Thyroid gland (tissue), 4 donors: ENCODE measurements at regions not wholly inside any gene's neighbourhood (a gene's known extent, or its start where the extent isn't known, plus 50 kb on each side); places are given as distances from the start of the nearest gene placed in this dataset.

Experiments used
- DNase-seq, 2 donors: peaks; one replicate each; pipeline ENCODE4 v3.0.0-alpha.2; 2019
- H3K27ac ChIP-seq, 3 donors: fragments of 200-600 bp; sonication (generic); 1 replicate in 2 of 3; 2 replicates in 1 of 3; pipeline ENCODE4 v1.5.1; 2016 to 2019; ENCODE audit warnings: mild to moderate bottlenecking in 1 of 3, moderate library complexity in 1 of 3
- H3K27me3 ChIP-seq: fragments of 200-600 bp; sonication (generic); one replicate; pipeline ENCODE4 v1.5.1; 2019
- H3K36me3 ChIP-seq, 2 donors: fragments of 200-600 bp; sonication (generic); one replicate each; pipeline ENCODE4 v1.5.1; 2016 to 2019
- H3K4me1 ChIP-seq, 2 donors: fragments of 200-600 bp; sonication (generic); one replicate each; pipeline ENCODE4 v1.5.1; 2017 to 2019
- H3K4me3 ChIP-seq, 3 donors: fragments of 200-600 bp; sonication (generic); replicated peaks in 1 of 3; 1 replicate in 2 of 3; 2 replicates in 1 of 3; pipeline ENCODE4 v1.5.1; 2016; ENCODE audit warnings: mild to moderate bottlenecking in 1 of 3
- H3K9me3 ChIP-seq: fragments of 200-600 bp; sonication (generic); one replicate; pipeline ENCODE4 v1.5.1; 2017
- POLR2A ChIP-seq, 2 donors: fragments of 450-650 bp; IDR thresholded peaks; one replicate each; pipeline ENCODE4 v1.6.1; 2017; ENCODE audit warnings: antibody characterized with exemption in 2 of 2, mild to moderate bottlenecking in 2 of 2, moderate library complexity in 1 of 2
- WGBS, 2 donors: methylation state at CpG; one replicate each; pipeline ENCODE4 v1.1.5; 2017; 5-methylcytosine and 5-hydroxymethylcytosine counted together
- intact Hi-C: fragments of 100-400 bp; cut with DNase I; formaldehyde crosslinking; loops from one replicate; pipeline ENCODE4 v1.15.1; 2023
- TF ChIP-seq, protein P1 (sequence below), 6 experiments: fragments of 200-600 bp in 3 of 6; fragments of 450-650 bp in 3 of 6; sonication (generic) in 3 of 6; IDR thresholded peaks; one replicate each; pipeline ENCODE4 v1.5.1; 2016 to 2019; ENCODE audit warnings: antibody characterized with exemption in 6 of 6, mild to moderate bottlenecking in 2 of 6, inconsistent platforms in 1 of 6, moderate library complexity in 1 of 6

- H3K4me3 ChIP-seq = no peak overlapping the region
- H3K27me3 ChIP-seq = no peaks in the 10 kb centered on the region
- no peak for DNase-seq
- no peak overlapping the region for H3K27ac ChIP-seq
- no peaks in the 10 kb centered on the region for H3K9me3 ChIP-seq
- 4 to 11% methylated on average over 1 of the region's 1 CpG for whole genome bisulfite sequencing, 2 donors
- no peaks in the 10 kb centered on the region for H3K36me3 ChIP-seq
- TF ChIP-seq, protein P1, sequence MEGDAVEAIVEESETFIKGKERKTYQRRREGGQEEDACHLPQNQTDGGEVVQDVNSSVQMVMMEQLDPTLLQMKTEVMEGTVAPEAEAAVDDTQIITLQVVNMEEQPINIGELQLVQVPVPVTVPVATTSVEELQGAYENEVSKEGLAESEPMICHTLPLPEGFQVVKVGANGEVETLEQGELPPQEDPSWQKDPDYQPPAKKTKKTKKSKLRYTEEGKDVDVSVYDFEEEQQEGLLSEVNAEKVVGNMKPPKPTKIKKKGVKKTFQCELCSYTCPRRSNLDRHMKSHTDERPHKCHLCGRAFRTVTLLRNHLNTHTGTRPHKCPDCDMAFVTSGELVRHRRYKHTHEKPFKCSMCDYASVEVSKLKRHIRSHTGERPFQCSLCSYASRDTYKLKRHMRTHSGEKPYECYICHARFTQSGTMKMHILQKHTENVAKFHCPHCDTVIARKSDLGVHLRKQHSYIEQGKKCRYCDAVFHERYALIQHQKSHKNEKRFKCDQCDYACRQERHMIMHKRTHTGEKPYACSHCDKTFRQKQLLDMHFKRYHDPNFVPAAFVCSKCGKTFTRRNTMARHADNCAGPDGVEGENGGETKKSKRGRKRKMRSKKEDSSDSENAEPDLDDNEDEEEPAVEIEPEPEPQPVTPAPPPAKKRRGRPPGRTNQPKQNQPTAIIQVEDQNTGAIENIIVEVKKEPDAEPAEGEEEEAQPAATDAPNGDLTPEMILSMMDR (IDR thresholded peaks at IDR 0.05) = no peak
- no peak for TF ChIP-seq POLR2A (IDR thresholded peaks at IDR 0.05)
- no peaks in the 10 kb centered on the region for H3K4me1 ChIP-seq
- intact Hi-C loops = no loop called here
Measured at GRCh38 chrY:21813484-21814233, 80.7 kb downstream of the RBMY1D start.

DNA sequence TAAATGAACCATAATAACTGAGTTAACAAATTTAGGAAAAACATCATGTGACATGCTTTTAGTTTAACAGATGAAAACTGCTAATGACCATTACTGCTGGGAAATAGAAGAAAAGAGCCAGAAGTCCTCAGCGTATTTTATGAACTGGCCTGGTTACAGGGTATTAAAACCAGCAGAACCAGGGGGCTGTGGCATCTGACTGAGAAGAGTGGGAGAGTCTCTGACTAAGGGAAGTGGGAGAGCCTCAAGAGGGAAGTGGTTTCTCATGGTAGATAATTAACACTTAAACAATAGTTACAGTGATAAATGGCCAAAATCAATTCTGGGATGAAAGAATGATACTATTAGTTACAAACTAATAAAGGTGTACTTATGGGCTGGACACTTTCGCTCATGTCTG lies 79.8 kb downstream of the RBMY1D start:
- no peak for TF ChIP-seq POLR2A (IDR thresholded peaks at IDR 0.05)
- TF ChIP-seq, protein P1 (IDR thresholded peaks at IDR 0.05) = no peak
- Histone ChIP-seq H3K4me1 (no peaks in the 10 kb centered on the region), H3K36me3 (no peaks in the 10 kb centered on the region), H3K4me3 (no peak overlapping the region), H3K27me3 (no peaks in the 10 kb centered on the region), H3K9me3 (no peaks in the 10 kb centered on the region), H3K27ac (no peak overlapping the region)
- DNase-seq = no peak
- WGBS, 2 donors = 51 to 55% methylated on average over 2 of the region's 2 CpGs
- intact Hi-C loops = no loop called here

- WGBS, 2 donors = 59 to 65% methylated on average over 5 of the region's 5 CpGs
- Histone ChIP-seq H3K27ac (no peak overlapping the region), H3K4me3 (no peak overlapping the region), H3K9me3 (no peaks in the 10 kb centered on the region), H3K4me1 (no peaks in the 10 kb centered on the region), H3K36me3 (no peaks in the 10 kb centered on the region), H3K27me3 (no peaks in the 10 kb centered on the region)
- no peak for DNase-seq
- intact Hi-C loops = no loop called here
- no peak for TF ChIP-seq POLR2A (IDR thresholded peaks at IDR 0.05)
- TF ChIP-seq, protein P1 (IDR thresholded peaks at IDR 0.05) = no peak
Measured at GRCh38 chrY:21821881-21822280, 72.4 kb downstream of the RBMY1D start.

GRCh38 chrY:21827593-21827992 lies 66.7 kb downstream of the RBMY1D start:
- Histone ChIP-seq H3K4me3 (no peak overlapping the region), H3K9me3 (no peaks in the 10 kb centered on the region), H3K36me3 (no peaks in the 10 kb centered on the region), H3K27me3 (no peaks in the 10 kb centered on the region), H3K4me1 (no peaks in the 10 kb centered on the region), H3K27ac (no peak overlapping the region)
- TF ChIP-seq, protein P1 (IDR thresholded peaks at IDR 0.05) = no peak
- TF ChIP-seq POLR2A (IDR thresholded peaks at IDR 0.05) = no peak
- intact Hi-C loops = no loop called here
- DNase-seq = no peak
- 40% methylated on average over 3 of the region's 3 CpGs; no CpG with 5 or more reads in 1 of the 2 donors for WGBS, 2 donors
